Activated B cell treated with CpG ODN at 0.5 μM for 24 hours (primary cell): ENCODE measurements at regions not wholly inside any gene's neighbourhood (a gene's known extent, or its start where the extent isn't known, plus 50 kb on each side); places are given as distances from the start of the nearest gene placed in this dataset.
A peak's percentile ranks its signal among the peaks of the same experiment; 100 is the strongest.

ENCODE experiments used
- ATAC-seq: fragments of 200-7000 bp; cut with Tn5 transposase; one replicate; pipeline ENCODE4 v1.10.0; 2021; ENCODE audit warnings: low read depth, mild to moderate bottlenecking, moderate library complexity
- CTCF ChIA-PET: fragments of 350-600 bp; sonication (Branson Sonifier 250); formaldehyde crosslinking; loops from one replicate; lab custom pipeline; 2021; ENCODE audit warnings: antibody characterized with exemption; lab: Charles Lee
- POLR2A ChIA-PET: fragments of 350-600 bp; sonication (Branson Sonifier 250); formaldehyde crosslinking; loops from one replicate; lab custom pipeline; 2021; ENCODE audit warnings: antibody characterized with exemption; lab: Charles Lee
- DNase-seq: peaks from one replicate; pipeline ENCODE4 v3.0.0; 2022
- H3K27ac Mint-ChIP-seq: one replicate; pipeline ENCODE4 v1.8.0; 2020; ENCODE audit warnings: mixed read lengths
- H3K27me3 Mint-ChIP-seq: one replicate; pipeline ENCODE4 v1.8.0; 2021; ENCODE audit warnings: mixed read lengths
- H3K36me3 Mint-ChIP-seq: one replicate; pipeline ENCODE4 v1.8.0; 2021; ENCODE audit warnings: low read depth, mixed read lengths
- H3K4me1 Mint-ChIP-seq: one replicate; pipeline ENCODE4 v1.8.0; 2021; ENCODE audit warnings: mixed read lengths
- H3K4me3 Mint-ChIP-seq: one replicate; pipeline ENCODE4 v1.8.0; 2020; ENCODE audit warnings: mild to moderate bottlenecking, mixed read lengths
- H3K9me3 Mint-ChIP-seq: one replicate; pipeline ENCODE4 v1.8.0; 2020; ENCODE audit warnings: mixed read lengths
- CTCF ChIP-seq: fragments of 200-600 bp; IDR thresholded peaks from one replicate; pipeline ENCODE4 v1.8.0; 2022; ENCODE audit warnings: antibody characterized with exemption, mild to moderate bottlenecking
- intact Hi-C: fragments of 100-400 bp; cut with micrococcal nuclease; formaldehyde crosslinking; loops from one replicate; pipeline ENCODE4 v1.15.1; 2024

DNA sequence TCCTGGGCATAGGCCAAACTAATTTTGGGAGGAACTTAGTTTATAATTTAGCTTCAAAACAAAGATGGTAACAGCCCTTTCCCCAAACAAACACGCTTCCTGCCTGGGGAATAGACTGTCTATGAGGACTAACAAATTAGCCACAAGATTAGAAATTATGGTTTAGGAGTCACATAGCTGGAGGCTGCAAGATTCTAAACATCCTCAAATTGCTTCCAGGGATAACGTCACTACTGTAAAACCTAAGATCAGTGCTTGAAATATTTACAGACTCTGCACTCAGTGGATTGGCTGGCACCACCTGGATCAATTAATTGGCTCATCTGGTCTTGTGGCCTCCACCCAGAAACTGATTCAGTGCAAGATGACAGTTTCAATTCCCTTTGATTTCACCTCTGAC, 118.0 kb upstream of the TACR1 start:
- DNase-seq (no peak), ATAC-seq (no peak)
- Mint-ChIP-seq H3K4me3 (no peak overlapping the region), H3K36me3 (peaks cover 2% of the 10 kb centered on the region), H3K27ac (no peak overlapping the region), H3K9me3 (no peaks in the 10 kb centered on the region), H3K4me1 (peaks cover 11% of the 10 kb centered on the region), H3K27me3 (no peaks in the 10 kb centered on the region)
- POLR2A ChIA-PET, result no interaction called here
- CTCF ChIA-PET, result no interaction called here
- intact Hi-C loops, result no loop called here
- TF ChIP-seq CTCF, result no peak

DNA sequence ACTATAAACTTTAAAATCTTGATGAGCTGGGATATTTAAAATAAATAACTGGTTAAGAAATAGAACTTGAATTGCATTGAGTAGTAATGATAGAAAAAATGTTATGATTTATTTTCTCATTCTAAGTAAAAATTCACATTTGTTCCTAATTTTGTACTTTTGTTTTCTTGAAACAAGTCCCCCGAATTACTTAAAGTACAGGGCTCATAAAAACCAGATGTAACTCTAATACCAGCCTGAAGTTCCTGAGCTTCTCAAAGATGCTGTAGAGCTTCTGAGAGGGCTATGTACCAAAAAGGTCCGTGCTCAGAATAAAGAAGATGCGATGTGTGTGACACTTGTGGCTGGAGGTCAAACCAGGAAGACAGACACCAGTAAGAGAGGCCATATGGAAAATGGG, 116.1 kb upstream of the TACR1 start:
- DNase-seq (no peak), ATAC-seq (no peak)
- Mint-ChIP-seq H3K36me3 (peaks cover 2% of the 10 kb centered on the region), H3K4me3 (no peak overlapping the region), H3K27ac (no peak overlapping the region), H3K9me3 (no peaks in the 10 kb centered on the region), H3K4me1 (peaks cover 21% of the 10 kb centered on the region), H3K27me3 (no peaks in the 10 kb centered on the region)
- no peak for TF ChIP-seq CTCF
- intact Hi-C loops, result no loop called here
- ChIA-PET POLR2A (no interaction called here), CTCF (no interaction called here)

- ATAC-seq (peak; percentile 100), DNase-seq (peak; percentile 38)
- peaks cover 4% of the 10 kb centered on the region for H3K36me3 Mint-ChIP-seq
- no peaks in the 10 kb centered on the region for H3K27me3 Mint-ChIP-seq
- no peaks in the 10 kb centered on the region for H3K9me3 Mint-ChIP-seq
- peak overlapping the region; percentile 3 for H3K27ac Mint-ChIP-seq
- TF ChIP-seq CTCF, result no peak
- intact Hi-C loops, result loop anchor here (1.0 to 2.0 kb wide), 3 partner anchors 92 to 297 kb away; no protein-coding TSS in a partner anchor
- H3K4me1 Mint-ChIP-seq, result peaks cover 17% of the 10 kb centered on the region
- H3K4me3 Mint-ChIP-seq, result no peak overlapping the region
- CTCF ChIA-PET, result interaction anchor here (1.3 kb wide), 1 partner anchor 154 kb away, joined by 3 read pairs; no protein-coding TSS in a partner anchor
- POLR2A ChIA-PET, result no interaction called here
Measured at GRCh38 chr2:75311993-75312392, 112.7 kb upstream of the TACR1 start.

- intact Hi-C loops, result no loop called here
- DNase-seq (no peak), ATAC-seq (no peak)
- Mint-ChIP-seq H3K9me3 (no peaks in the 10 kb centered on the region), H3K4me1 (peaks cover 17% of the 10 kb centered on the region), H3K27ac (no peak overlapping the region), H3K36me3 (peaks cover 4% of the 10 kb centered on the region), H3K27me3 (no peaks in the 10 kb centered on the region), H3K4me3 (no peak overlapping the region)
- no peak for TF ChIP-seq CTCF
- ChIA-PET CTCF (interaction anchor here (1.3 kb wide), 1 partner anchor 155 kb away, joined by 3 read pairs; no protein-coding TSS in a partner anchor), POLR2A (no interaction called here)
Measured at GRCh38 chr2:75311521-75311920, 112.2 kb upstream of the TACR1 start.

GRCh38 chr2:75310876-75311275, 111.6 kb upstream of the TACR1 start:
- ChIA-PET POLR2A (interaction anchor here (0.6 kb wide), 1 partner anchor 91 kb away, joined by 3 read pairs; no protein-coding TSS in a partner anchor), CTCF (interaction anchor here (1.3 kb wide), 1 partner anchor 155 kb away, joined by 3 read pairs; no protein-coding TSS in a partner anchor)
- H3K9me3 Mint-ChIP-seq, result no peaks in the 10 kb centered on the region
- H3K27me3 Mint-ChIP-seq, result no peaks in the 10 kb centered on the region
- TF ChIP-seq CTCF, result no peak
- DNase-seq (no peak), ATAC-seq (no peak)
- H3K4me3 Mint-ChIP-seq, result no peak overlapping the region
- H3K36me3 Mint-ChIP-seq, result peaks cover 5% of the 10 kb centered on the region
- peaks cover 17% of the 10 kb centered on the region for H3K4me1 Mint-ChIP-seq
- no peak overlapping the region for H3K27ac Mint-ChIP-seq
- intact Hi-C loops, result no loop called here
